ENCODE measurements at regions not wholly inside any gene's neighbourhood (a gene's known extent, or its start where the extent isn't known, plus 50 kb on each side); places are given as distances from the start of the nearest gene placed in this dataset.

GRCh38 chr18:25420077-25420825 lies 68.3 kb upstream of the ZNF521 start:
- TF ChIP-seq CTCF (IDR thresholded peaks at IDR 0.05) (no peak), POLR2AphosphoS5 (IDR thresholded peaks at IDR 0.05) (no peak), POLR2A (IDR thresholded peaks at IDR 0.05) (no peak)
